HUES48 (cell line): ENCODE measurements at regions not wholly inside any gene's neighbourhood (a gene's known extent, or its start where the extent isn't known, plus 50 kb on each side); places are given as distances from the start of the nearest gene placed in this dataset.

Experiments
- H3K27ac ChIP-seq: one replicate; pipeline ENCODE4 v1.7.0; 2013; ENCODE audit warnings: low read depth, low read length, inconsistent platforms
- H3K27me3 ChIP-seq: 2 replicates; pipeline ENCODE4 v1.6.1; 2013; ENCODE audit warnings: mild to moderate bottlenecking, low read length; ENCODE audit not compliant: control insufficient read depth, insufficient read depth
- H3K36me3 ChIP-seq: 2 replicates; pipeline ENCODE4 v1.6.1; 2013; ENCODE audit warnings: low read length; ENCODE audit not compliant: control insufficient read depth, insufficient read depth
- H3K4me1 ChIP-seq: 2 replicates; pipeline ENCODE4 v1.6.1; 2013; ENCODE audit warnings: mild to moderate bottlenecking, low read length; ENCODE audit not compliant: control insufficient read depth, insufficient read depth
- H3K4me3 ChIP-seq: 2 replicates; pipeline ENCODE4 v1.5.1; 2013; ENCODE audit warnings: mild to moderate bottlenecking, low read depth, low read length
- H3K9ac ChIP-seq: 2 replicates; pipeline ENCODE4 v1.6.1; 2013; ENCODE audit warnings: mild to moderate bottlenecking, low read depth, low read length, moderate library complexity
- H3K9me3 ChIP-seq: 2 replicates; pipeline ENCODE4 v1.6.1; 2013; ENCODE audit warnings: low read length; ENCODE audit not compliant: control insufficient read depth, insufficient read depth

DNA sequence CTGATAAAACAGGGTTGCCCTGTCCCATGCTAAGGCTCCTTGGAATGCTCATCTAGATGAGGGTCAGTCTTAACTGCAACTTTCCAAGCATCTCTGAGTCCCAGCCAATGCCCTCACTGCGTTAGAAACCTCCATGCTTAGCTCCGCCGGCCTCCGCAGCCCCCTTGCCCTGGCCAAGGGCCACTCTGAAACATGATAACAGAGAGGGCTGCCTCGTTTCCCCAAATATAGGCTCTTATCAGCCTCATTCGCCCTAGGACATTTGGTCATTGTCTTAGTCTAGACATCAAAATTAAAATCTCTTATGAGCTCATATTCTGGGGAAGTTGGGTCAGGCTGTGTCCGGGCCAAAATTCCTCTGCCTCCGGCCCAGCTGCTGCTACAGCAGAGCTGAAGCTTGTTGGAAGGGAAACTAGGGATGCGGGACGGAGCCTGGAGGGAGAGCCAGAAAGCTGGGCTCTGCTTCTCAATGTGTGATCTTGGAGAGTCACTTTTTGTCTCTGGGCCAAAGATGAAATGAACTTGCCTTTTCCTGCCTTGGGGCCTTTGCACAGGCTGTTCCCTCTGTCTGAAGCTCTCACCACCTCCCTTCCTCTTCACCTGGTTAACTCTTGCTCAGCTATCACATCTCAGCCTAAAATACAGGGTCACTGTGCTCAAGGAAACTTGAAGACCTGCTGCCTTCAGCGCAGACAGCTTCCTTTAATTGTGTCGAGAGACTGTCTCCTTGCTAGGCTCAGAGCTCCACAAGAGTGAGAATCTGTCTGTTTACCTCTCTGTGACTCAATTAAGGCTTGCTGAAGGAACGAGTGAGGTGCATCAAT is 191.3 kb downstream of the RGS3 start:
- H3K9ac ChIP-seq = no peak overlapping the region
- no peaks in the 10 kb centered on the region for H3K27me3 ChIP-seq
- peaks cover 18% of the 10 kb centered on the region for H3K4me1 ChIP-seq
- no peaks in the 10 kb centered on the region for H3K36me3 ChIP-seq
- no peaks in the 10 kb centered on the region for H3K9me3 ChIP-seq
- no peak overlapping the region for H3K4me3 ChIP-seq
- H3K27ac ChIP-seq = no peak overlapping the region

DNA sequence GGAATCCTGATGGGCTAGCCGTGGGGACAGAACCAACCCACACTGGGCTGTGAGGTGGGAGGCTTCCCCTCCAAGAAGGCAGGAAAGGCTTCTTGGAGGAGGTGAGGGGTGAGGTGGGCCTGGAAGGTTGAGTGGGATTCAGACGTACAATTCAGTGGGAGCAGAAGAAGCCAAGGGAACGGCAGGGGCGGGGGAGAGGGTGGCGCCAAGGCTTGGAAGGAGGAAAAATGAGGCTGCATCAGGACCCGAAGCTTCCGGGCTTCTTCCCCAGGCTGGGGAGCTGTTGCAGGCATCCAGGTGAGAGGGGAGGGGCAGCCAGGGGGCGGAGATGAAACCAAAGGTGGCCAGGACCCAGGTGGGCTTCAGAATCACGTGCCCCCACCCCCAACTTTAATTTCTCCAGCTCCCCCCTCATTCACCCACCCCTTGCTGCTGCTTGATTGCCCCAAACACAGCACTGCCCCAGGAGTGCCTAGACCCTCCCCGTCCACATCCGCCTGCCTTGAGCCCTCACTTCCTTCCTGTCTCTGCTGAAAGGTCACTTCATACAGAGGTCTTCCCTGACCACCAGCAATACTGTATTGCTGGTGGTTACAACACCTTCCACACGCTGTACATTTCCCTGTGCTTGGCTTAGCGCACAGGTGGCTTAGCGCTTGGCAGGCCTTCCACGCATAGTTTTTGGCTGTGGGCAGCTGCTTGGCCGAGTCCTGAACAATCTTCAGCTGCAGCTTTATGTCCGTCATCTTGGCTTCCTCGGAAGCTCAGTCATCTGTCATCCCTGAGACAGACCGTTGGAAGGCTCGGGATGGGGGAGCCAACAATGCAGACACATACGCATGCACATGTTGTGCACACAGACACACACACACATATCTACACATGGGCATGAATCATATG is 193.5 kb downstream of the RGS3 start:
- Histone ChIP-seq H3K4me3 (no peak overlapping the region), H3K9ac (no peak overlapping the region), H3K36me3 (no peaks in the 10 kb centered on the region), H3K27ac (no peak overlapping the region), H3K9me3 (no peaks in the 10 kb centered on the region), H3K4me1 (peaks cover 4% of the 10 kb centered on the region), H3K27me3 (no peaks in the 10 kb centered on the region)

GRCh38 chr9:113657765-113658544 is 194.4 kb downstream of the RGS3 start:
- H3K4me3 ChIP-seq = no peak overlapping the region
- no peaks in the 10 kb centered on the region for H3K9me3 ChIP-seq
- H3K4me1 ChIP-seq = peaks cover 4% of the 10 kb centered on the region
- no peaks in the 10 kb centered on the region for H3K27me3 ChIP-seq
- no peak overlapping the region for H3K9ac ChIP-seq
- H3K27ac ChIP-seq = no peak overlapping the region
- no peaks in the 10 kb centered on the region for H3K36me3 ChIP-seq

DNA sequence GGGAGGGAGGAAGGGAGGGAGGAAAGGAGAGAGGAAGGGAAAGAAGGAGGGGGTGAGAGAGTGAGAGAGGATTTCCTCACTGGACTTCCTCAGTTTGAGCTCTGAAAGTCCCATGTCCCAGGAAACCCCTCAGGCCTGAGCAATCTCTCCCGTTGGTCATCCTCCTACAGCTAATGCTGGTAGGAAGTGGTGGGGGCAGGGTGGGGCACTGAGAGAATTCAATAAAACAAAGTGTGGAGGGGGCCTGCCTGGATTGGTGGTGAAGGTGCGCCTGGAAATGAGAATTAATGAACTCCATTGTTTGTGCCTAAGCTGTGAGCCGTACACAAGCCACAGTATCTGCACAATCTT is 195.0 kb downstream of the RGS3 start:
- Histone ChIP-seq H3K9ac (no peak overlapping the region), H3K4me3 (no peak overlapping the region), H3K27ac (no peak overlapping the region), H3K9me3 (no peaks in the 10 kb centered on the region), H3K27me3 (no peaks in the 10 kb centered on the region), H3K4me1 (peaks cover 4% of the 10 kb centered on the region), H3K36me3 (no peaks in the 10 kb centered on the region)

- Histone ChIP-seq H3K27me3 (no peaks in the 10 kb centered on the region), H3K36me3 (no peaks in the 10 kb centered on the region), H3K4me1 (peaks cover 4% of the 10 kb centered on the region), H3K9me3 (no peaks in the 10 kb centered on the region), H3K4me3 (no peak overlapping the region), H3K9ac (no peak overlapping the region), H3K27ac (no peak overlapping the region)
These were observed 195.5 kb downstream of the RGS3 start for GRCh38 chr9:113659039-113659438.

DNA sequence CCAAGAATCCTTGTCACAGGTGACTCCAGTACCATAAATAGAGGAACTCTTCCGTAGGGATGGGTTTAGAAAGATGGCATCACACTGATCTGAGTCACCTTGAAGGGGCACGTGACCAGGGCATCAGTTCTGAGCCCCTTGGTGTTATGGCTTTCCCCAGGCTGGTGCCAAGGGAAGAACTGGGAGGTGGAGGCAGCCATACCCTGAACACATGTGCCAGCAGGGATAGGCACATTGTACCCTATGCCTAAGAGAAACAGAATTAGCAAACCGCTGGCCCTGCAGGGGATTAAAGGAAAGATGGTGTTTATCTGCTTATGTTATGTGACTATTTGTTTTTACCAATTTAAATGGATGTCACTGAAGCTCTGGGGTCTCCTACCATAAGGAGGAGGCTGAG is 196.2 kb downstream of the RGS3 start:
- Histone ChIP-seq H3K9me3 (no peaks in the 10 kb centered on the region), H3K27ac (no peak overlapping the region), H3K4me3 (no peak overlapping the region), H3K36me3 (no peaks in the 10 kb centered on the region), H3K27me3 (no peaks in the 10 kb centered on the region), H3K9ac (no peak overlapping the region), H3K4me1 (peaks cover 4% of the 10 kb centered on the region)

DNA sequence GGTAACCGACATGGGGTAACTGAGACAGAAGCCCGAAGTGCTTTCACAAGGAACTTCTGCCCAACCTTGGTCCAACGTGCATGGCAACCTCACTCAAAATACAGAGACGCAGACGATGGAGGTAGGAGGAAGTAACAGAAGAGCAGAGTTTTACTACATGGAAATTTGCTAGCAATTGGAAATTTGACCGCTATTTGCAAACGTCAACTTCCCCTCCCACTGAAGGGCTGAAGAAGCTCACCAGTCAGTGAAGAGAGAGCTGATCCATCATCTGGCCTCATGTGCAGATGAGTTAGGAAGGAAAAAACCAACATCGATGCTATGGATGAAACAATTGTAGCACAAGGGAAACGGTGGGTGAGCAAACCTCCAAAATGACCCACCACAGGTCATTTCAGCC is 196.7 kb downstream of the RGS3 start:
- no peak overlapping the region for H3K4me3 ChIP-seq
- H3K36me3 ChIP-seq = no peaks in the 10 kb centered on the region
- H3K27ac ChIP-seq = no peak overlapping the region
- H3K27me3 ChIP-seq = no peaks in the 10 kb centered on the region
- H3K4me1 ChIP-seq = peaks cover under 1% of the 10 kb centered on the region
- H3K9me3 ChIP-seq = no peaks in the 10 kb centered on the region
- no peak overlapping the region for H3K9ac ChIP-seq

- no peak overlapping the region for H3K9ac ChIP-seq
- H3K36me3 ChIP-seq = no peaks in the 10 kb centered on the region
These were observed 197.5 kb downstream of the RGS3 start for GRCh38 chr9:113661074-113661473.

GRCh38 chr9:113664181-113664875 is 200.8 kb downstream of the RGS3 start:
- Histone ChIP-seq H3K9me3 (no peaks in the 10 kb centered on the region), H3K4me3 (no peak overlapping the region), H3K4me1 (no peaks in the 10 kb centered on the region), H3K27ac (no peak overlapping the region), H3K9ac (no peak overlapping the region), H3K36me3 (no peaks in the 10 kb centered on the region), H3K27me3 (no peaks in the 10 kb centered on the region)

More at GRCh38 chr9:113661074-113661473, 197.5 kb downstream of the RGS3 start:
- H3K4me1 ChIP-seq = no peaks in the 10 kb centered on the region
- H3K27ac ChIP-seq = no peak overlapping the region
- H3K27me3 ChIP-seq = no peaks in the 10 kb centered on the region
- no peak overlapping the region for H3K4me3 ChIP-seq
- no peaks in the 10 kb centered on the region for H3K9me3 ChIP-seq

DNA sequence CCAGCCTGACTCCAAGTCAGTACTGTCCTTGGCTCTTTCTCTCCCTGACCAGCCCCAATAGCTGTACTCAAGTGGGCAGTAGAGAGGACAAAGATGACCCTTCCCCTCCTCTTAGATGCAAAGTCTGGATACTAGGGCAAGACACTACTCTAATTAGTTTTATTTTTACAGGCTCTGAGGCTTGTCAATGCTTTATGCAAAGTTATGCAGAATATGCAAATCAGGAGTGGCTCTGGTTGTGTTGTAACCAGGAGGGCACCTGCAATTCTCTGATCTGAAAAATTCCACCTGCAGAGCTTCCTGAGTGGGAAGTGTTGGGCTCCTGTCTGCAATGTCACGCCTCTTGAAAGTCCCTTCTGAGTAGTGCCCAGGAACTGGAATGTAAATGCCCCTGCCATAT is 201.5 kb downstream of the RGS3 start:
- no peak overlapping the region for H3K4me3 ChIP-seq
- H3K27me3 ChIP-seq = no peaks in the 10 kb centered on the region
- H3K4me1 ChIP-seq = no peaks in the 10 kb centered on the region
- no peak overlapping the region for H3K9ac ChIP-seq
- H3K27ac ChIP-seq = no peak overlapping the region
- no peaks in the 10 kb centered on the region for H3K9me3 ChIP-seq
- H3K36me3 ChIP-seq = no peaks in the 10 kb centered on the region
